KBM-7 (cell line): ENCODE measurements at regions not wholly inside any gene's neighbourhood (a gene's known extent, or its start where the extent isn't known, plus 50 kb on each side); places are given as distances from the start of the nearest gene placed in this dataset.
"Not testable (repeated sequence)": the region's sequence is repeated elsewhere in the genome, so short reads cannot be mapped to it uniquely, and the experiment has no call there.

Experiments
- DNase-seq: peaks from one replicate; pipeline ENCODE4 v3.0.0-alpha.2; 2015
- in situ Hi-C: fragments of 300-500 bp; cut with MboI; formaldehyde crosslinking; loops from 2 replicates; pipeline ENCODE4 v1.14.3; 2020; ENCODE audit warnings: low sequenced_read_pairs, low pct_unique_long_range_greater_than_20kb, mixed read lengths

- DNase-seq, result no peak
These were observed 187.5 kb upstream of the KL start for GRCh38 chr13:32828711-32829110.

GRCh38 chr13:32829269-32829668 is 187.0 kb upstream of the KL start:
- in situ Hi-C loops, result no loop called here
- no peak for DNase-seq

More at GRCh38 chr13:32828711-32829110, 187.5 kb upstream of the KL start:
- in situ Hi-C loops, result no loop called here

- no peak for DNase-seq
- in situ Hi-C loops, result no loop called here
These were observed 186.4 kb upstream of the KL start for GRCh38 chr13:32829676-32830335.

GRCh38 chr13:32830336-32831031 is 185.7 kb upstream of the KL start:
- DNase-seq, result no peak
- in situ Hi-C loops, result no loop called here

GRCh38 chr13:32837307-32837972 is 178.8 kb upstream of the KL start:
- in situ Hi-C loops, result no loop called here
- no peak for DNase-seq

- in situ Hi-C loops, result no loop called here
- no peak for DNase-seq
These were observed 178.0 kb upstream of the KL start for GRCh38 chr13:32837973-32838927.

GRCh38 chr13:32838945-32839344 is 177.3 kb upstream of the KL start:
- in situ Hi-C loops, result no loop called here
- DNase-seq, result peak; percentile 22

GRCh38 chr13:32840113-32840512 is 176.1 kb upstream of the KL start:
- DNase-seq, result no peak
- in situ Hi-C loops, result no loop called here

- in situ Hi-C loops, result no loop called here
- no peak for DNase-seq
These were observed 175.1 kb upstream of the KL start for GRCh38 chr13:32840989-32841713.

- in situ Hi-C loops, result no loop called here
- DNase-seq, result no peak
These were observed 170.0 kb upstream of the KL start for GRCh38 chr13:32845952-32846950.

- DNase-seq, in situ Hi-C loops: not testable (repeated sequence)
These were observed 168.2 kb upstream of the KL start for GRCh38 chr13:32847976-32848375.

- in situ Hi-C loops, result no loop called here
- no peak for DNase-seq
These were observed 166.9 kb upstream of the KL start for GRCh38 chr13:32849369-32849768.

- in situ Hi-C loops, result no loop called here
These were observed 165.7 kb upstream of the KL start for GRCh38 chr13:32850316-32851052.

GRCh38 chr13:32851083-32852069 is 164.8 kb upstream of the KL start:
- DNase-seq, result no peak
- in situ Hi-C loops, result no loop called here

More at GRCh38 chr13:32850316-32851052, 165.7 kb upstream of the KL start:
- DNase-seq, result no peak

- no peak for DNase-seq
- in situ Hi-C loops, result no loop called here
These were observed 163.7 kb upstream of the KL start for GRCh38 chr13:32852526-32852925.

GRCh38 chr13:32857077-32857476 is 159.1 kb upstream of the KL start:
- no peak for DNase-seq
- in situ Hi-C loops, result no loop called here
